H1 (cell line): ENCODE measurements at regions not wholly inside any gene's neighbourhood (a gene's known extent, or its start where the extent isn't known, plus 50 kb on each side); places are given as distances from the start of the nearest gene placed in this dataset.

Experiments
- CBX5 ChIP-seq: fragments of 300-800, 300-1000 bp; sonication (generic); IDR thresholded peaks from 2 replicates; pipeline ENCODE4 v1.7.1; 2016; ENCODE audit warnings: antibody characterized with exemption, low read length, low read depth
- CHD2 ChIP-seq: IDR thresholded peaks from 2 replicates; pipeline ENCODE4 v1.6.1; 2012; ENCODE audit warnings: low read length, improper control_type of control experiment
- CTCF ChIP-seq, 3 experiments: IDR thresholded peaks; 1 replicate in 2 of 3; 2 replicates in 1 of 3; pipeline versions ENCODE4 v1.5.1 to v1.6.1; 2011; ENCODE audit warnings: low read length in 3 of 3, mild to moderate bottlenecking in 3 of 3, inconsistent platforms in 2 of 3, low read depth in 1 of 3, moderate library complexity in 1 of 3; ENCODE audit not compliant: insufficient read depth in 1 of 3; ENCODE audit errors: control extremely low read depth in 1 of 3
- FOSL1 ChIP-seq: IDR thresholded peaks from 2 replicates; pipeline ENCODE4 v1.6.1; 2011; ENCODE audit warnings: mild to moderate bottlenecking, low read depth, low read length, moderate library complexity; ENCODE audit not compliant: insufficient read depth
- HDAC2 ChIP-seq, 2 experiments: fragments of 300-600 bp in 1 of 2; sonication (generic) in 1 of 2; IDR thresholded peaks; 2 replicates each; pipeline ENCODE4 v1.6.1; 2011 to 2012; ENCODE audit warnings: low read depth in 2 of 2, low read length in 2 of 2, mild to moderate bottlenecking in 2 of 2, moderate library complexity in 2 of 2, borderline replicate concordance in 1 of 2, inconsistent platforms in 1 of 2
- KDM5A ChIP-seq: fragments of 200-600 bp; IDR thresholded peaks from 2 replicates; pipeline ENCODE4 v1.7.1; 2012; ENCODE audit warnings: mild to moderate bottlenecking, low read length, inconsistent platforms, mixed read lengths
- MAX ChIP-seq: IDR thresholded peaks from 2 replicates; pipeline ENCODE4 v1.6.1; 2012; ENCODE audit warnings: inconsistent platforms
- NRF1 ChIP-seq: IDR thresholded peaks from 2 replicates; pipeline ENCODE4 v1.6.1; 2011; ENCODE audit warnings: mild to moderate bottlenecking, low read depth, low read length, improper control_type of control experiment
- POLR2AphosphoS5 ChIP-seq: IDR thresholded peaks from 2 replicates; pipeline ENCODE4 v1.6.1; 2011; ENCODE audit warnings: low read depth, low read length
- SIN3A ChIP-seq, 2 experiments: IDR thresholded peaks in 1 of 2; conservative IDR thresholded peaks in 1 of 2; 2 replicates each; pipeline ENCODE4 v1.6.1; 2011 to 2012; ENCODE audit warnings: low read length in 2 of 2, improper control_type of control experiment in 1 of 2, low read depth in 1 of 2, mild to moderate bottlenecking in 1 of 2
- TAF7 ChIP-seq: optimal IDR thresholded peaks from 2 replicates; pipeline ENCODE3; 2011; ENCODE audit warnings: low read depth, mild to moderate bottlenecking, inconsistent platforms, low read length, moderate library complexity, borderline replicate concordance
- YY1 ChIP-seq: IDR thresholded peaks from 2 replicates; pipeline ENCODE4 v1.6.1; 2011; ENCODE audit warnings: low read depth, mild to moderate bottlenecking, low read length

- TF ChIP-seq YY1 (no peak), CHD2 (no peak), MAX (no peak), HDAC2 (IDR thresholded peaks at IDR 0.05; ENCODE audit: borderline replicate concordance in 1 of 2, low read depth in 2 of 2, low read length in 2 of 2) (no peak), NRF1 (no peak), FOSL1 (no peak), TAF7 (no peak), CTCF (IDR thresholded peaks at IDR 0.05; ENCODE audit: control extremely low read depth in 1 of 3, insufficient read depth in 1 of 3, low read depth in 1 of 3, low read length in 3 of 3) (no peak), KDM5A (no peak), CBX5 (no peak), POLR2AphosphoS5 (no peak), SIN3A (conservative IDR thresholded peaks at IDR 0.05 in 1 of 2, IDR thresholded peaks at IDR 0.05 in 1 of 2; ENCODE audit: low read depth in 1 of 2, low read length in 2 of 2) (no peak)
These were observed 346.1 kb downstream of the ANXA1 start (continued) for GRCh38 chr9:73497796-73498195.
